Pancreas (tissue), 10 donors: ENCODE measurements at regions not wholly inside any gene's neighbourhood (a gene's known extent, or its start where the extent isn't known, plus 50 kb on each side); places are given as distances from the start of the nearest gene placed in this dataset.

Experiments
- ATAC-seq, 4 donors: fragments of 200-7000 bp; cut with Tn5 transposase; one replicate each; pipeline versions ENCODE4 v1.8.0 to v1.9.1; 2020; ENCODE audit warnings: mild to moderate bottlenecking in 4 of 4, moderate library complexity in 4 of 4
- DNase-seq, 6 donors: peaks; one replicate each; pipeline ENCODE4 v3.0.0-alpha.2; 2020
- FAIRE-seq: peaks from 2 replicates; lab custom pipeline; 2012; peaks lifted over from hg19 to GRCh38; lab: Jason Lieb, UNC
- H3K27ac ChIP-seq, 4 donors: fragments of 200-600 bp; sonication (generic); 1 replicate in 3 of 4; 2 replicates in 1 of 4; pipeline versions ENCODE4 v1.5.0 to v1.8.0; 2020
- H3K27me3 ChIP-seq, 4 donors: fragments of 200-600 bp; one replicate each; pipeline ENCODE4 v1.8.0; 2021
- H3K36me3 ChIP-seq, 3 donors: fragments of 200-600 bp; sonication (generic) in 1 of 3; one replicate each; pipeline versions ENCODE4 v1.5.0 to v1.8.0; 2020 to 2021
- H3K4me1 ChIP-seq, 3 donors: fragments of 200-600 bp; one replicate each; pipeline ENCODE4 v1.8.0; 2021
- H3K4me3 ChIP-seq, 4 donors: fragments of 200-600 bp; sonication (generic) in 2 of 4; one replicate each; pipeline versions ENCODE4 v1.5.0 to v1.8.0; 2020 to 2021
- H3K9me3 ChIP-seq, 4 donors: fragments of 200-600 bp; one replicate each; pipeline ENCODE4 v1.8.0; 2021
- WGBS, 2 donors: extraction: QIAGEN DNeasy Blood & Tissue Kit; methylation state at CpG; one replicate each; pipeline ENCODE4 v1.1.7; 2013; 5-methylcytosine and 5-hydroxymethylcytosine counted together
- intact Hi-C, 3 donors: fragments of 100-400 bp; cut with DNase I; formaldehyde crosslinking; loops; one replicate each; pipeline versions ENCODE4 v1.11.1 to v1.14.2; 2022
- TF ChIP-seq, protein P1 (sequence below), 4 donors: fragments of 200-600 bp; sonication (generic) in 3 of 4; IDR thresholded peaks; one replicate each; pipeline versions ENCODE4 v1.5.0 to v1.8.0; 2021; ENCODE audit warnings: antibody characterized with exemption in 4 of 4
- donor health status: healthy with polysubstance abuse.
- donor health status: DM: no; HTN: no; CAD: no; lungs with moderate emphysema.
- donor health status: DM: no; HTN: no; CAD: no.
- donor health status: control.
- donor health status: control.
- donor health status: Bipolar disorder and iron deficiency.
- donor health status: DM: yes; HTN: yes; CAD: no.
- donor health status: DM: no; HTN: no; CAD: no.
- donor health status: DM: no; HTN: no; CAD: no.
- donor health status: DM: yes; HTN: yes; CAD: no.

GRCh38 chr10:63744060-63744941 is 223.1 kb downstream of the REEP3 start:
- H3K27ac ChIP-seq: no peak overlapping the region
- WGBS, 2 donors: 58 to 67% methylated on average over 5 of the region's 5 CpGs
- no peak for FAIRE-seq
- H3K4me1 ChIP-seq: no peaks in the 10 kb centered on the region
- no peaks in the 10 kb centered on the region for H3K36me3 ChIP-seq
- no peak overlapping the region for H3K4me3 ChIP-seq
- intact Hi-C loops: no loop called here
- no peak for ATAC-seq
- H3K9me3 ChIP-seq: no peaks in the 10 kb centered on the region
- no peaks in the 10 kb centered on the region for H3K27me3 ChIP-seq
- TF ChIP-seq, protein P1, sequence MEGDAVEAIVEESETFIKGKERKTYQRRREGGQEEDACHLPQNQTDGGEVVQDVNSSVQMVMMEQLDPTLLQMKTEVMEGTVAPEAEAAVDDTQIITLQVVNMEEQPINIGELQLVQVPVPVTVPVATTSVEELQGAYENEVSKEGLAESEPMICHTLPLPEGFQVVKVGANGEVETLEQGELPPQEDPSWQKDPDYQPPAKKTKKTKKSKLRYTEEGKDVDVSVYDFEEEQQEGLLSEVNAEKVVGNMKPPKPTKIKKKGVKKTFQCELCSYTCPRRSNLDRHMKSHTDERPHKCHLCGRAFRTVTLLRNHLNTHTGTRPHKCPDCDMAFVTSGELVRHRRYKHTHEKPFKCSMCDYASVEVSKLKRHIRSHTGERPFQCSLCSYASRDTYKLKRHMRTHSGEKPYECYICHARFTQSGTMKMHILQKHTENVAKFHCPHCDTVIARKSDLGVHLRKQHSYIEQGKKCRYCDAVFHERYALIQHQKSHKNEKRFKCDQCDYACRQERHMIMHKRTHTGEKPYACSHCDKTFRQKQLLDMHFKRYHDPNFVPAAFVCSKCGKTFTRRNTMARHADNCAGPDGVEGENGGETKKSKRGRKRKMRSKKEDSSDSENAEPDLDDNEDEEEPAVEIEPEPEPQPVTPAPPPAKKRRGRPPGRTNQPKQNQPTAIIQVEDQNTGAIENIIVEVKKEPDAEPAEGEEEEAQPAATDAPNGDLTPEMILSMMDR (IDR thresholded peaks at IDR 0.05): no peak
- DNase-seq: no peak

- H3K4me1 ChIP-seq: no peaks in the 10 kb centered on the region
- no peak for DNase-seq
- 60% methylated on average over 2 of the region's 2 CpGs; no CpG with 5 or more reads in 1 of the 2 donors for WGBS, 2 donors
- no peak for FAIRE-seq
- H3K4me3 ChIP-seq: no peak overlapping the region
- no peaks in the 10 kb centered on the region for H3K9me3 ChIP-seq
- intact Hi-C loops: no loop called here
- no peaks in the 10 kb centered on the region for H3K27me3 ChIP-seq
- no peaks in the 10 kb centered on the region for H3K36me3 ChIP-seq
- TF ChIP-seq, protein P1 (IDR thresholded peaks at IDR 0.05): no peak
- ATAC-seq: no peak
- no peak overlapping the region for H3K27ac ChIP-seq
Measured at GRCh38 chr10:63749915-63750314, 228.7 kb downstream of the REEP3 start.

DNA sequence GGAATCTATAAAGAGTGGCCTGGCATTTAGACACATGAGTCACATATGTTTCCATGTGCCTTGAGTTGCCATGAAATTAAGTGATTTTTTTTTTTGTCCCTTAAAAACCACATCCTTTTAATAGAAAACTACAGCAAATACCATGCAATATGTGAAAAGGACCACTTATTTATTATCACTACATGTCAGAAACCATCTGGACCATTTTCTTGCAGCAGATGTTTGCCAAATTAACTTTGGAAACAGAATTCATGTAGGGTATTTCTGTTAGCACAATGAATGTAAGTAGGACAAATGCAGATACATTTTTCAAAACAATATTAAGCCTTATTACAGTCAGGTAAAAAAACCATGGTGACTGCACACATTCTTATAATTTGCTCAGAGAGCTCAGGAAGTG is 230.6 kb downstream of the REEP3 start:
- no peak for ATAC-seq
- H3K4me3 ChIP-seq: no peak overlapping the region
- H3K27me3 ChIP-seq: no peaks in the 10 kb centered on the region
- H3K36me3 ChIP-seq: no peaks in the 10 kb centered on the region
- H3K4me1 ChIP-seq: no peaks in the 10 kb centered on the region
- DNase-seq: no peak
- no peaks in the 10 kb centered on the region for H3K9me3 ChIP-seq
- intact Hi-C loops: no loop called here
- TF ChIP-seq, protein P1 (IDR thresholded peaks at IDR 0.05): no peak
- FAIRE-seq: no peak
- no peak overlapping the region for H3K27ac ChIP-seq

DNA sequence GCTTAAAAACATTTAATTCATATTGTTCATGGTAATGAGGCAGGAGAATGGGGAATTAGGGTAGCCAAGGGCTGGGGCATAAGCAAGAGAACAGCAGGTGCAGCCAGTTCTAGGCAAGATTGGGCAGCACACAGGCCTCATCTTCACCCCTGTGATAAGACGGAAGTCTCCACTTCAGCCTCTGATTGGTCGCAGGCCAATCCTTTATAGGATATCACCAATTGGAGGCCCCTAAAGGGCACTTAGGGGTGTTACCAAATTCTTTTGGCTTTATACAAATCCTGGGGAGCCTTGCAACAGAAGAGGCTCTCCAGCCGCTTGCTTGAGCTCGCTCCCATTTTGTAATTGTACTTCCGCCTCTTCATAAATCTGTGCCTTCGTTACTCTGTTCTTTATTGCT is 231.1 kb downstream of the REEP3 start:
- FAIRE-seq (no peak), DNase-seq (no peak), ATAC-seq (no peak)
- TF ChIP-seq, protein P1 (IDR thresholded peaks at IDR 0.05): no peak
- no peaks in the 10 kb centered on the region for H3K36me3 ChIP-seq
- H3K4me3 ChIP-seq: no peak overlapping the region
- intact Hi-C loops: no loop called here
- WGBS, 2 donors: 94 to 97% methylated on average over 6 of the region's 6 CpGs
- H3K27me3 ChIP-seq: no peaks in the 10 kb centered on the region
- no peaks in the 10 kb centered on the region for H3K4me1 ChIP-seq
- H3K27ac ChIP-seq: no peak overlapping the region
- H3K9me3 ChIP-seq: no peaks in the 10 kb centered on the region

DNA sequence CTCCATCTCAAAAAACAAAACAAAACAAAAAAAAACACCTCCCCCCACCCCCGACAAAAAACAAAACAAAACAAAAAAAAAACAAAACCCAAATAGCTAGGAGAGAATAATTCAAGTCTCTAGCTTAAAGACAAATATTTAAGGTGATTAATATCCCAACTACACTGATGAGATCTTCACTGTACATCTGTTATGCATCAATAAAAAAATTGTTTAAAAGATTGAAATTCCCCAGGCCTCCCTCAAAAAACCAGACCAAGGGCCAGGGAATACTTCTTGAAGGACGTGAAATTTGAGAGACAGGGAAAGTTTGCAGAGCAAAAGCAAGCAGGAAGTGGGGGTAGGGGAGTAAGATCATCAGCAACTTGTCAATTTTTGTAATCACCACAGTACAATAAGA is 232.6 kb downstream of the REEP3 start:
- H3K4me1 ChIP-seq: no peaks in the 10 kb centered on the region
- TF ChIP-seq, protein P1 (IDR thresholded peaks at IDR 0.05): no peak
- H3K4me3 ChIP-seq: no peak overlapping the region
- H3K27ac ChIP-seq: no peak overlapping the region
- no peak for DNase-seq
- intact Hi-C loops: no loop called here
- 67 to 81% methylated on average over 2 of the region's 2 CpGs for WGBS, 2 donors
- no peak for ATAC-seq
- no peaks in the 10 kb centered on the region for H3K36me3 ChIP-seq
- H3K9me3 ChIP-seq: no peaks in the 10 kb centered on the region
- no peaks in the 10 kb centered on the region for H3K27me3 ChIP-seq
- no peak for FAIRE-seq
